H9 (cell line): ENCODE measurements at regions not wholly inside any gene's neighbourhood (a gene's known extent, or its start where the extent isn't known, plus 50 kb on each side); places are given as distances from the start of the nearest gene placed in this dataset.

Experiments
- DNase-seq: peaks from one replicate; pipeline ENCODE4 v3.0.0-alpha.2; 2017
- H2AFZ ChIP-seq: one replicate; pipeline ENCODE4 v1.6.1; 2013; ENCODE audit warnings: mild to moderate bottlenecking, low read length, control low read depth, moderate library complexity
- H2AK5ac ChIP-seq: 2 replicates; pipeline ENCODE4 v1.6.1; 2013; ENCODE audit warnings: low read length, control low read depth, mixed read lengths; ENCODE audit not compliant: insufficient read length
- H2BK120ac ChIP-seq: one replicate; pipeline ENCODE4 v1.6.1; 2013; ENCODE audit warnings: low read depth, mild to moderate bottlenecking, low read length, control low read depth, inconsistent platforms; ENCODE audit not compliant: poor library complexity, severe bottlenecking
- H2BK12ac ChIP-seq: 2 replicates; pipeline ENCODE4 v1.6.1; 2013; ENCODE audit warnings: low read length, control low read depth, mixed read lengths, low read depth; ENCODE audit not compliant: insufficient read length
- H2BK15ac ChIP-seq: 2 replicates; pipeline ENCODE4 v1.6.1; 2013; ENCODE audit warnings: low read depth, low read length, control low read depth
- H2BK20ac ChIP-seq: one replicate; pipeline ENCODE4 v1.6.1; 2013; ENCODE audit warnings: low read depth, mild to moderate bottlenecking, low read length, control low read depth, inconsistent platforms; ENCODE audit not compliant: poor library complexity, severe bottlenecking
- H2BK5ac ChIP-seq: 2 replicates; pipeline ENCODE4 v1.6.1; 2013; ENCODE audit warnings: low read length, control low read depth, mixed read lengths; ENCODE audit not compliant: insufficient read length
- H3K14ac ChIP-seq: 2 replicates; pipeline ENCODE4 v1.6.1; 2013; ENCODE audit warnings: low read length, control low read depth; ENCODE audit not compliant: insufficient read depth
- H3K18ac ChIP-seq: 2 replicates; pipeline ENCODE4 v1.6.1; 2013; ENCODE audit warnings: low read depth, mild to moderate bottlenecking, mixed read lengths, low read length, control low read depth; ENCODE audit not compliant: insufficient read length
- H3K23ac ChIP-seq: 2 replicates; pipeline ENCODE4 v1.6.1; 2013; ENCODE audit warnings: low read length, control low read depth, mixed read lengths, low read depth; ENCODE audit not compliant: insufficient read length
- H3K23me2 ChIP-seq: 2 replicates; pipeline ENCODE4 v1.6.1; 2013; ENCODE audit warnings: low read depth, mild to moderate bottlenecking, mixed read lengths, low read length, control low read depth; ENCODE audit not compliant: insufficient read length, poor library complexity, severe bottlenecking
- H3K27ac ChIP-seq: 2 replicates; pipeline ENCODE4 v1.5.1; 2013; ENCODE audit warnings: low read length, control low read depth, mixed read lengths, low read depth; ENCODE audit not compliant: insufficient read length
- H3K27me3 ChIP-seq: 2 replicates; pipeline ENCODE4 v1.6.1; 2013; ENCODE audit warnings: low read length, control low read depth, inconsistent platforms; ENCODE audit not compliant: insufficient read depth
- H3K4ac ChIP-seq: 2 replicates; pipeline ENCODE4 v1.6.1; 2013; ENCODE audit warnings: low read depth, mild to moderate bottlenecking, control low read depth, inconsistent platforms, low read length, moderate library complexity
- H3K4me1 ChIP-seq: 2 replicates; pipeline ENCODE4 v1.6.1; 2013; ENCODE audit warnings: low read length, control low read depth, inconsistent platforms; ENCODE audit not compliant: insufficient read depth
- H3K4me2 ChIP-seq: 2 replicates; pipeline ENCODE4 v1.6.1; 2013; ENCODE audit warnings: low read length, control low read depth, mixed read lengths; ENCODE audit not compliant: insufficient read length, insufficient read depth
- H3K56ac ChIP-seq: 2 replicates; pipeline ENCODE4 v1.6.1; 2013; ENCODE audit warnings: low read depth, mild to moderate bottlenecking, mixed read lengths, low read length, control low read depth; ENCODE audit not compliant: insufficient read length
- H3K79me1 ChIP-seq: 2 replicates; pipeline ENCODE4 v1.6.1; 2013; ENCODE audit warnings: low read depth, mild to moderate bottlenecking, moderate library complexity, low read length, control low read depth, inconsistent platforms; ENCODE audit not compliant: insufficient read depth, poor library complexity, severe bottlenecking
- H3K79me2 ChIP-seq: 2 replicates; pipeline ENCODE4 v1.6.1; 2013; ENCODE audit warnings: low read length, control low read depth, inconsistent platforms; ENCODE audit not compliant: insufficient read depth
- H3K9ac ChIP-seq: 2 replicates; pipeline ENCODE4 v1.6.1; 2013; ENCODE audit warnings: low read length, control low read depth, mixed read lengths; ENCODE audit not compliant: insufficient read length; ENCODE audit errors: extremely low read depth
- H3K9me3 ChIP-seq: one replicate; pipeline ENCODE4 v1.6.1; 2013; ENCODE audit warnings: low read depth, low read length, inconsistent platforms; ENCODE audit not compliant: control insufficient read depth
- H3T11ph ChIP-seq: one replicate; pipeline ENCODE4 v1.6.1; 2013; ENCODE audit warnings: mild to moderate bottlenecking, low read length, control low read depth, inconsistent platforms
- H4K20me1 ChIP-seq: one replicate; pipeline ENCODE4 v1.6.1; 2013; ENCODE audit not compliant: control insufficient read depth, insufficient read length, insufficient read depth
- H4K5ac ChIP-seq: 2 replicates; pipeline ENCODE4 v1.6.1; 2013; ENCODE audit warnings: low read depth, mild to moderate bottlenecking, mixed read lengths, low read length, control low read depth; ENCODE audit not compliant: insufficient read length
- H4K8ac ChIP-seq: replicated peaks from 2 replicates; pipeline ENCODE4 v1.6.1; 2013; ENCODE audit warnings: low read length, control low read depth, mixed read lengths, low read depth; ENCODE audit not compliant: insufficient read length
- H4K91ac ChIP-seq: 2 replicates; pipeline ENCODE4 v1.6.1; 2013; ENCODE audit warnings: low read depth, mild to moderate bottlenecking, moderate library complexity, mixed read lengths, low read length, control low read depth; ENCODE audit not compliant: insufficient read length
- H3K27ac Mint-ChIP-seq, 3 experiments: 2 replicates in 2 of 3; 3 replicates in 1 of 3; pipeline ENCODE4 v1.8.0; 2020 to 2021; ENCODE audit warnings: mixed read lengths in 3 of 3, mild to moderate bottlenecking in 1 of 3, moderate library complexity in 1 of 3
- H3K27me3 Mint-ChIP-seq: 2 replicates; pipeline ENCODE4 v1.8.0; 2021; ENCODE audit warnings: low read depth, mild to moderate bottlenecking, moderate library complexity, mixed read lengths
- H3K36me3 Mint-ChIP-seq, 3 experiments: 2 replicates in 2 of 3; 3 replicates in 1 of 3; pipeline ENCODE4 v1.8.0; 2020 to 2021; ENCODE audit warnings: low read depth in 3 of 3, mixed read lengths in 3 of 3; ENCODE audit not compliant: insufficient read depth in 1 of 3
- H3K4me1 Mint-ChIP-seq, 2 experiments: 2 replicates each; pipeline ENCODE4 v1.8.0; 2020; ENCODE audit warnings: mixed read lengths in 2 of 2
- H3K4me3 Mint-ChIP-seq, 2 experiments: 2 replicates in 1 of 2; 3 replicates in 1 of 2; pipeline ENCODE4 v1.8.0; 2020 to 2021; ENCODE audit warnings: mild to moderate bottlenecking in 2 of 2, mixed read lengths in 2 of 2, moderate library complexity in 1 of 2
- H3K9me3 Mint-ChIP-seq, 2 experiments: 2 replicates in 1 of 2; 3 replicates in 1 of 2; pipeline ENCODE4 v1.8.0; 2020; ENCODE audit warnings: mild to moderate bottlenecking in 2 of 2, mixed read lengths in 2 of 2, moderate library complexity in 1 of 2
- WGBS: extraction: QIAGEN DNeasy Blood & Tissue Kit; methylation state at CpG from one replicate; pipeline ENCODE4 v1.1.7; 2013; ENCODE audit warnings: missing lambda C conversion rate, low lambda C conversion rate, mixed read lengths; ENCODE audit not compliant: insufficient read length; ENCODE audit errors: extremely low coverage; 5-methylcytosine and 5-hydroxymethylcytosine counted together
- TF ChIP-seq, protein P1 (sequence below): fragments of 200-600 bp; sonication (generic); conservative IDR thresholded peaks from 3 replicates; pipeline ENCODE4 v1.8.0; 2021; ENCODE audit warnings: antibody characterized with exemption, mild to moderate bottlenecking

DNA sequence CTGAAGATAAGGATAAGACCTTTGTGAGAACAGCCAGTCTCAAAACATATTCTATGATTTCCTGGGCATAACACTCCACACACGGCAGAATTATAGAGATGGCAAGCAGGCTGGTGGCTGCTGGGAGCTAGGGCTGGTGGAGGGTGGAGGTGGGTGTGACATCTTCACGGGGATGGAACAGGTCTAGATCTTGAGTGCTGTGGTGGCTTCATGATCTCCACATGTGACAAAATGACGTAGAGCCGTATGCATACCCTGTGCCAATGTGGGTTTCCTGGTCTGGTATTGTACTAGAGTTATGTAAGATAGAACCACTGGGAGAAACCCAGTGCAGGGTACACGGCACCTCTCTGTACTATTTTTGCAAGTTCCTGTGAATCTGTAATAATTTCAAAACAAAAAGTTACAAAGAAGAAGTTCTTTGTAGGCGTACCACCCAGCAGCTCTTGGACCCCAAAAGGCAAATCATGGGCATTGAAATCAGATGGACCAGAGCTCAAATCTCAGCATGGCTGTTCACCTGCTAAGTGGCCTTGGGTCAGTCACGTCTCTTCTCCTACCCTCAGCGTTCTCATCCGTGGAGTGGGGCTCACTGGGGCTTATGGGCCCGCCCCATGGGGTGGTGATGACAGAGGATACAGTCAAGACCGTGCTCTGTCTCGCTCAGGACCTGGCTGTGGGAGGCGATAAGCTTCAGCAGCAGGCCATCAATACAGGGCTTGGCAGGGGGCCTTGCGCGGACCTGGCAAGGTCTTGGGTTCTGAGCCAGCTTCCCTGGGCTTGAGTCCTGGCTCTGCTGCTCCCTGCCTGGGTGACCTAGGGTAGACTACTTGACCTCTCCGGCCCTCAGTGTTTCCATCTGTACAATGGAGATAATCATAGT lies 74.7 kb upstream of the UNC5A start:
- H4K91ac ChIP-seq, result no peak overlapping the region
- H3K56ac ChIP-seq, result no peak overlapping the region
- no peak overlapping the region for H2AK5ac ChIP-seq
- H3K9ac ChIP-seq, result no peak overlapping the region
- H3K9me3 ChIP-seq, result no peaks in the 10 kb centered on the region
- H2BK12ac ChIP-seq, result no peak overlapping the region
- no peak overlapping the region for H2BK15ac ChIP-seq
- H3K27me3 Mint-ChIP-seq, result peaks cover 33% of the 10 kb centered on the region
- H3K79me2 ChIP-seq, result no peaks in the 10 kb centered on the region
- peak; percentile 15 for DNase-seq
- TF ChIP-seq, protein P1, sequence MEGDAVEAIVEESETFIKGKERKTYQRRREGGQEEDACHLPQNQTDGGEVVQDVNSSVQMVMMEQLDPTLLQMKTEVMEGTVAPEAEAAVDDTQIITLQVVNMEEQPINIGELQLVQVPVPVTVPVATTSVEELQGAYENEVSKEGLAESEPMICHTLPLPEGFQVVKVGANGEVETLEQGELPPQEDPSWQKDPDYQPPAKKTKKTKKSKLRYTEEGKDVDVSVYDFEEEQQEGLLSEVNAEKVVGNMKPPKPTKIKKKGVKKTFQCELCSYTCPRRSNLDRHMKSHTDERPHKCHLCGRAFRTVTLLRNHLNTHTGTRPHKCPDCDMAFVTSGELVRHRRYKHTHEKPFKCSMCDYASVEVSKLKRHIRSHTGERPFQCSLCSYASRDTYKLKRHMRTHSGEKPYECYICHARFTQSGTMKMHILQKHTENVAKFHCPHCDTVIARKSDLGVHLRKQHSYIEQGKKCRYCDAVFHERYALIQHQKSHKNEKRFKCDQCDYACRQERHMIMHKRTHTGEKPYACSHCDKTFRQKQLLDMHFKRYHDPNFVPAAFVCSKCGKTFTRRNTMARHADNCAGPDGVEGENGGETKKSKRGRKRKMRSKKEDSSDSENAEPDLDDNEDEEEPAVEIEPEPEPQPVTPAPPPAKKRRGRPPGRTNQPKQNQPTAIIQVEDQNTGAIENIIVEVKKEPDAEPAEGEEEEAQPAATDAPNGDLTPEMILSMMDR, result no peak
- no peak overlapping the region for H3K18ac ChIP-seq
- H3T11ph ChIP-seq, result no peak overlapping the region
- H3K23me2 ChIP-seq, result no peaks in the 10 kb centered on the region
- no peak overlapping the region for H3K27ac ChIP-seq
- H3K27ac Mint-ChIP-seq, result peak overlapping the region in 1 of 3 experiments; percentile 52; a peak in 1 of 7 replicates
- H3K4me1 ChIP-seq, result no peaks in the 10 kb centered on the region; the same call in 1 of the 2 replicates
- no peak overlapping the region for H2BK20ac ChIP-seq
- H3K4me1 Mint-ChIP-seq, result peaks cover 43 to 51% of the 10 kb centered on the region in 2 experiments
- no peak overlapping the region for H3K4me3 Mint-ChIP-seq
- no peak overlapping the region for H3K23ac ChIP-seq
- no peak overlapping the region for H3K4ac ChIP-seq
- no peak overlapping the region for H4K5ac ChIP-seq
- H3K9me3 Mint-ChIP-seq, result peaks cover 0 to 4% of the 10 kb centered on the region in 2 experiments; a peak in 2 of 5 replicates
- no CpG with 5 or more reads among the region's 16 CpGs for whole genome bisulfite sequencing
- H3K79me1 ChIP-seq, result no peaks in the 10 kb centered on the region
- no peaks in the 10 kb centered on the region for H4K20me1 ChIP-seq
- no peak overlapping the region for H2BK5ac ChIP-seq
- no peaks in the 10 kb centered on the region for H3K36me3 Mint-ChIP-seq
- no peak overlapping the region for H2AFZ ChIP-seq
- no peaks in the 10 kb centered on the region; the same call in 1 of the 2 replicates for H3K27me3 ChIP-seq
- H3K4me2 ChIP-seq, result no peak overlapping the region
- H2BK120ac ChIP-seq, result no peak overlapping the region
- no peak overlapping the region for H3K14ac ChIP-seq
- H4K8ac ChIP-seq, result no peak overlapping the region
